GM12872 (cell line): ENCODE measurements at regions not wholly inside any gene's neighbourhood (a gene's known extent, or its start where the extent isn't known, plus 50 kb on each side); places are given as distances from the start of the nearest gene placed in this dataset.

Experiments
- CTCF ChIP-seq: IDR thresholded peaks from 3 replicates; pipeline ENCODE4 v1.5.1; 2011; ENCODE audit warnings: low read depth, mild to moderate bottlenecking, low read length, moderate library complexity; ENCODE audit not compliant: insufficient read depth

- no peak for TF ChIP-seq CTCF
Observed at GRCh38 chr1:22330760-22331119, 120.9 kb upstream of the ZBTB40 start.

DNA sequence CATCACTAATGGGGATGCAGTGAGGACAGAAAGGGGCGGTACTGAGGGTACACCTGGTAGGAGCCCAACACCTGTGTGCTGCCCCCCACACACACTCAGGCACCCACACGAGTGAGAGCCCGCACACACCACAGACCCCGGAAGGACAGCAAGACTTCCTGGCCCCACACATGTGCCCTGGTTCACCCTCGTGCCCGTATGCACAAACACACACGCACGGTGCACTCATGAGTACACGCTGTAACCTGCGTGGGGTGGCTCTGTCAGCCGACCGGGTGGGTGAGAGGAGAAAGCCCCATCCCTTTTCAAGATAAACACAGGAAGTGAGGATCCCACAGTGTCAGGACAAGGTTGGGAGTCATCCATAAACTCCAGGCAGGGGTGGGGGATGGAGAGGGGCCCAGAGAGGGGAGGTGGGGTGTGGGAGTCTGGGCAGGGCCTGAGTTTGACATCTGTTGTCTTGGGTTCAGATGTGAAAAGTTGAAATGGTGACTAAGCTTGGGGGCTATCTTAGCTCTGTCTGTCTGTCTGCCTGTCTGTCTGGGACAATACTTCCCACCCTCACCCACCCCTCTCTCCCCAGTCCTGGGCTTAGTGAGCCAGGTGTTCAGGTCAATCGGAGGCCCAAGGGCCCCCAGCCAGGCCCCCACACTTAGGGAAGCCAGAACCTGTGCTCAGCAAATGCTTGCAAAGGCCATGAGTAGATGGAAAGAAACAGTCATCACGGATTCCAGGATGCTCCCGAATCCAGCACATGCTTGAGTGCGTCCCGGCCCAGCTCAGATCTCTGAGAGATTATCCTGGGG lies 119.8 kb upstream of the ZBTB40 start:
- TF ChIP-seq CTCF, result no peak

- TF ChIP-seq CTCF, result no peak
Observed at GRCh38 chr1:22332424-22332717, 119.3 kb upstream of the ZBTB40 start.

DNA sequence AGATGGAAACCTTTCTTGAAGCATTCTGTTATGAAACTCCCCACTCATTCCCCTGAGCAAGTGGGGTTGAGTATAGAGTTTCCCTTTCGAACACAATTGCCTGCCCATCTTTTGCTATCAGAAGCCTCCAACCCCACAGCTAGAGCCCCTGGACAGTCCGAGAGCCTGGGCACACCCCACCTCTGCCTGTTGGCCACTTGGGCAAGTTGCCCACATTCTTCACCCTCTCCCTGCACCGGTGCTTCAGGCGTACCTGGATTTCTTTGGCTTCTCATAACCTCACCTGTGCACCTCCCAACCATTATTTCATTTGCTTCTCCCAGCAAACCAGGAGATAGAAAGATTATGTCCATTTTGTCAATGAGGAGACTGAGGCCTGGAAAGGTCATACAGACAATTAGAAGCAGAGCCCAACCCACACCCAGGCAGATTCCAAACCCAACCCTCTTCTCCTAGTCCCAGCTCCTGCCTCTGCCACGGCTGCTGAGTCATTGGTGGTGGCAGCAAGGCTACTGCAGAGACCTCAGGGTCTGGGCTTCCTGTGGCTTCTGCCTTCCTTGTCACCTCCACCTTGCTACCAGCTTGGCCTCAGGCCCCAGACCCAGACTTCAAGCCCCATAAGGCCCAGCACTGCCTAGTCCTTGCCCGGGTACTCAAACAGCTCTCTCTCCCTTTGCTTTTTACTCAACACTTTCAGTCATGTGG lies 118.7 kb upstream of the ZBTB40 start:
- TF ChIP-seq CTCF, result no peak

DNA sequence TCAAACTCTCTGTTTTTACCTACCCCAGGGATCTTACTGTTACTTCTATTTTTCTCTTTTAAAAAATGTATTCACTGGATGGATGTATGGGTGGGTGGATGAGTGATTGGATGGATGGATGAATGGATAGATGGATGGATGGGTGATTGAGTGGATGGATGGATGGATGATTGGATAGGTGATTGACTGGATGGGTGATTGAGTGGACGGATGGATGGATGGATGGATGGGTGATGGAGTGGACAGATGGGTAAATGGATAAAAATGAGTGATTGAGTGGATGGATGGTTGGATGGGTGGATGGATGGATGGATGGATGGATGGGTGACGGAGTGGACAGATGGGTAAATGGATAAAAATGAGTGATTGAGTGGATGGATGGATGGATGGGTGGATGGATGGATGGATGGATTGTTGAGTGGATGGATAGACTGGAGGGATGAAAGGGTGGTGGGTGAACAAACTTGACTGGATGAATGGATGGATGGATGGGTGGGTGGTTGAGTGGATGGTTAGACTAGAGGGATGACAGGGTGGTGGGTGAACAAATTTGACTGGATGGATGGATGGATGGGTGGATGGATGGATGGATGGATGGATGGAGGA lies 118.0 kb upstream of the ZBTB40 start:
- TF ChIP-seq CTCF, result no peak

DNA sequence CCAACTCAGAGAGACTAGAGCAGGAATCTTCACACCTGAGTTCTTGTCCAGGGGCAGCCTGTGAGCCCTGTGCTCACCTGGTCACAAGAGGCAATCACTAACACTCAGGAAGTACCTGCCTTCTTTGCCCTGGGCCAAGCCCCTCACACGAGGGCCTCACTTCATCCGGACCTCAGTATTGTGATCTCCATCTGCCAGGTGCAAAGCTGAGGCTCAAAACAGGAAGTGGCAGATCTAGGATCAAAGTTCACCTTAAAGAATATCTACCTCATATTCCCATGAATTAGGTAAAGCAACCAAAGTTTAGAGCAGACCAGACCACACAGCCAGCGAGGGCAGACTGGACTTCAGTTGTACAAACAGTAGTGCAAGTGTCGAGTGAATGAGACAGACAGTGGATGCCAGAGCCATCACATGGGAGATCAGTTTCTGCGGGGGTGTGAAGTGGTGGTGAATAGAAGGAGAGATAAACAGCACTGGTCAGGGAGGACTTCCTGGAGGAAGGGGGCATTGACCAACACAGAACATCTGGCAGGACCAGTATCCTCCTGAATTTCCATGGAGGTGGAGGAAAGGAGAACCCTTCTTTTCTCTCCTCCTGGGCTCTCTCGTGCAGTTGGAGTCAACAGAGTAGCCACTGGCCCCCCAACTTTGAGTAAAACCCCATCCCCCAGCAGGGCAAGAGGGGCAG lies 116.6 kb upstream of the ZBTB40 start:
- no peak for TF ChIP-seq CTCF

GRCh38 chr1:22338071-22338765 lies 113.4 kb upstream of the ZBTB40 start:
- no peak for TF ChIP-seq CTCF
